ENCODE measurements at regions not wholly inside any gene's neighbourhood (a gene's known extent, or its start where the extent isn't known, plus 50 kb on each side); places are given as distances from the start of the nearest gene placed in this dataset.

DNA sequence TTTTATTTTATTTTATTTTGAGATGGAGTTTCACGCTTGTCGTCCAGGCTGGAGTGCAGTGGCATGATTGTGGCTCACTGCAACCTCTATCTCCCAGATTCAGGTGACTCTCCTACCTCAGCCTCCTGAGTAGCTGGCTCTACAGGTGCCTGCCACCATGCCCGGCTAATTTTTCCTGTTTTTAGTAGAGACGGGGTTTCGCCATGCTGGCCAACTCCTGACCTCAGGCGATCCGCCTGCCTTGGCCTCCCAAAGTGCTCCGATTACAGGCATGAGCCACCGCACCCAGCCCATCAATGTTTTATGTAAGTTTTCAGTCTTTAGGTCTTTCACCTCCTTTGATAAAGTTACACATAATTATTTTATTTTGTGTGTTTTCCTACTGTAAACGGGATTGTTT lies 154.6 kb downstream of the COPRS start:
- H3K4me3 ChIP-seq = no peak overlapping the region
- intact Hi-C loops (cut with DNase I) = no loop called here
- no peaks in the 10 kb centered on the region for H3K4me1 ChIP-seq
- WGBS, 3 donors = 59 to 73% (median 64%) methylated on average over 10 of the region's 10 CpGs
- TF ChIP-seq, protein P1, sequence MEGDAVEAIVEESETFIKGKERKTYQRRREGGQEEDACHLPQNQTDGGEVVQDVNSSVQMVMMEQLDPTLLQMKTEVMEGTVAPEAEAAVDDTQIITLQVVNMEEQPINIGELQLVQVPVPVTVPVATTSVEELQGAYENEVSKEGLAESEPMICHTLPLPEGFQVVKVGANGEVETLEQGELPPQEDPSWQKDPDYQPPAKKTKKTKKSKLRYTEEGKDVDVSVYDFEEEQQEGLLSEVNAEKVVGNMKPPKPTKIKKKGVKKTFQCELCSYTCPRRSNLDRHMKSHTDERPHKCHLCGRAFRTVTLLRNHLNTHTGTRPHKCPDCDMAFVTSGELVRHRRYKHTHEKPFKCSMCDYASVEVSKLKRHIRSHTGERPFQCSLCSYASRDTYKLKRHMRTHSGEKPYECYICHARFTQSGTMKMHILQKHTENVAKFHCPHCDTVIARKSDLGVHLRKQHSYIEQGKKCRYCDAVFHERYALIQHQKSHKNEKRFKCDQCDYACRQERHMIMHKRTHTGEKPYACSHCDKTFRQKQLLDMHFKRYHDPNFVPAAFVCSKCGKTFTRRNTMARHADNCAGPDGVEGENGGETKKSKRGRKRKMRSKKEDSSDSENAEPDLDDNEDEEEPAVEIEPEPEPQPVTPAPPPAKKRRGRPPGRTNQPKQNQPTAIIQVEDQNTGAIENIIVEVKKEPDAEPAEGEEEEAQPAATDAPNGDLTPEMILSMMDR (IDR thresholded peaks at IDR 0.05) = no peak
- no peaks in the 10 kb centered on the region for H3K9me3 ChIP-seq
- H3K36me3 ChIP-seq (ENCODE audit: insufficient read depth in 1 of 2, low read depth in 1 of 2) = no peaks in the 10 kb centered on the region
- no peak overlapping the region for H3K27ac ChIP-seq
- no peak for ATAC-seq
- no peaks in the 10 kb centered on the region for H3K27me3 ChIP-seq (ENCODE audit: insufficient read depth in 3 of 3, low read length in 2 of 3)
- no peak for DNase-seq

DNA sequence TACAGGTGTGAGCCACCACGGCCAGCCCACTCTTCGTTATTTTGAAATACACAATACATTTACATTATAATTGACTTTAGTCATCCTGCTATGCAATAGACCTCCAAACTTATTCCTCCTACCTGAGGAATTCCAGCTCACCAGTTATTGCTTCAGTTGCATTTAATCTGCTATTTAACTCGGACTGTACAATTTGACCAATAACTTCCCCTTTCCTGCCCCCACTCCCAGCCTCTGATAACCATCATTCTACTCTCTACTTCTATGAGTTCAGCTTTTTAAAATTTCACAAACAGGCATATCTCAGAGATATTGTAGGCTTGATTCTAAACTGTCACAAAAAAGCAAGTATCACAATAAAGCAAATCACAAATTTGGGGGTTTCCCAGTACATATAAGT lies 157.0 kb downstream of the COPRS start:
- no peaks in the 10 kb centered on the region for H3K36me3 ChIP-seq (ENCODE audit: insufficient read depth in 1 of 2, low read depth in 1 of 2)
- no peaks in the 10 kb centered on the region for H3K27me3 ChIP-seq (ENCODE audit: insufficient read depth in 3 of 3, low read length in 2 of 3)
- H3K4me3 ChIP-seq = no peak overlapping the region
- no peaks in the 10 kb centered on the region for H3K9me3 ChIP-seq
- H3K27ac ChIP-seq = no peak overlapping the region
- no peak for DNase-seq
- WGBS, 3 donors = 79 to 88% (median 82%) methylated on average over 3 of the region's 3 CpGs
- intact Hi-C loops (cut with DNase I) = no loop called here
- no peak for ATAC-seq
- no peaks in the 10 kb centered on the region for H3K4me1 ChIP-seq
- TF ChIP-seq, protein P1 (IDR thresholded peaks at IDR 0.05) = no peak

DNA sequence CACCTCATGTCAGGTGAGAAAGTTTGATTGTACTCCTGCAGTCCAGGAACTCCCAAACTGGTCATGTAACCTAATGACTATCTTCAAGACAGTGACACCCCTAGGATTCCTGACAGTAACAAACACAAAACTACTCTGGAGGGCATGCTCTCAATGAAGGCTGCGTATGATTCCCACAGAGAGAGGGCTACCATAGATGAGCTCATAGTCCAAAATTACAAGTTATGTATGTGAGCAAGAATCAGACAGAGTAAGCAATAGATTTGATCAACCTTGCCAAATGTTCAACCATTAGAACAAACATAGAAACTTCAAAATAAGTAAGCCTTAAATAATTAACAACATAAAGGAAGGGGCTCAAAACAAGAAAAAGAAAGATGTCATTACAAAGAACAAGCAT lies 158.1 kb downstream of the COPRS start:
- intact Hi-C loops (cut with DNase I) = no loop called here
- WGBS, 3 donors = 50 to 57% (median 55%) methylated on average over 1 of the region's 1 CpG

DNA sequence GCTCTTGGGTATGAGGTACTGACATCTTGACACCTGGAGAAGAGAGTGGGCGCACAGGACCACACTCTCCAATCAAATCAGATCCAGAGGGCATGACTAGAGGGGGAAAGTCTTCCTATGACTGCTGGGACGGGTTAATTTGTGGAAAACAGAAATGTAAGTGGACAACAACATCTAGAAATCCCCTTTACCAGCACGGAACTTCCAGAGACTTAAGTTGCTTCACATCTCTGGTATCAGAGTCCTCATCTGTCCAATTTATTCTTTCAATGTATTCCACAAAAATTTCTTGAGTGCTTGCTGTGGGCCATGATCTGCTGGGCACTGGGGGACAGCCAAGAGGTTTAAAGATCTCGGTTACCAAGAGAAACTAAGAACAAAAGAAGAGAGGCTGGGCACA lies 159.2 kb downstream of the COPRS start:
- H3K36me3 ChIP-seq (ENCODE audit: insufficient read depth in 1 of 2, low read depth in 1 of 2) = no peaks in the 10 kb centered on the region
- H3K4me1 ChIP-seq = peaks cover 6% of the 10 kb centered on the region
- intact Hi-C loops (cut with DNase I) = loop anchor here in 1 of 2 donors (10.0 kb wide), 1 partner anchor 145 kb away; no protein-coding TSS in a partner anchor
- no peaks in the 10 kb centered on the region for H3K9me3 ChIP-seq
- no peak for DNase-seq
- ATAC-seq = no peak
- H3K4me3 ChIP-seq = no peak overlapping the region
- H3K27ac ChIP-seq = no peak overlapping the region
- WGBS, 3 donors = 82 to 87% (median 85%) methylated on average over 4 of the region's 4 CpGs
- no peaks in the 10 kb centered on the region for H3K27me3 ChIP-seq (ENCODE audit: insufficient read depth in 3 of 3, low read length in 2 of 3)
- TF ChIP-seq, protein P1 (IDR thresholded peaks at IDR 0.05) = no peak

More for the DNA sequence above, 158.1 kb downstream of the COPRS start:
- no peak for DNase-seq
- H3K4me3 ChIP-seq = no peak overlapping the region
- H3K9me3 ChIP-seq = no peaks in the 10 kb centered on the region
- no peaks in the 10 kb centered on the region for H3K36me3 ChIP-seq (ENCODE audit: insufficient read depth in 1 of 2, low read depth in 1 of 2)
- H3K27me3 ChIP-seq (ENCODE audit: insufficient read depth in 3 of 3, low read length in 2 of 3) = no peaks in the 10 kb centered on the region
- no peak for ATAC-seq
- no peak overlapping the region for H3K27ac ChIP-seq
- H3K4me1 ChIP-seq = peaks cover 2% of the 10 kb centered on the region
- TF ChIP-seq, protein P1 (IDR thresholded peaks at IDR 0.05) = no peak

DNA sequence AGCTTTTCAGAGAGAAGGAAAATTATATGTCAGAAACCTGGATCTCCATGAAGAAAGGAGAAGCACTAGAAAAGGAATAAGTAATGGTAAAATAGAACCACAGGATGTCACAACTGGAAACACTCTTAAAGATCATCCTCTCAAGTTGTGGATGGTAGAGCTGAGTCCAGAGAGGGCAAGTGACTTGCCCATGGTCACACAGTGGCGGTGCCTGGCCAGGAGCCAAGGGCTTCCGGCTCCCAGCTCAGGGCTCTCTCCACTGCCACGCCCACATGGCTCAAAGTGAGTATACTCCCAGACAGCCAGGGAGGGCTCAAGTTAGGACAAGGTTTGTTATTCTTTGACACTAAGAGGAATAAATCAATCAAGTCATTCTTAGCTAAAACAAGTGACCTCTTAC lies 159.8 kb downstream of the COPRS start:
- Histone ChIP-seq H3K27me3 (ENCODE audit: insufficient read depth in 3 of 3, low read length in 2 of 3) (no peaks in the 10 kb centered on the region), H3K4me3 (no peak overlapping the region), H3K27ac (no peak overlapping the region), H3K36me3 (ENCODE audit: insufficient read depth in 1 of 2, low read depth in 1 of 2) (no peaks in the 10 kb centered on the region), H3K4me1 (peaks cover 6% of the 10 kb centered on the region), H3K9me3 (no peaks in the 10 kb centered on the region)
- intact Hi-C loops (cut with DNase I) = loop anchor here in 1 of 2 donors (10.0 kb wide), 1 partner anchor 146 kb away; no protein-coding TSS in a partner anchor
- ATAC-seq (no peak), DNase-seq (no peak)
- TF ChIP-seq, protein P1 (IDR thresholded peaks at IDR 0.05) = no peak
- WGBS, 3 donors = 49 to 60% (median 50%) methylated on average over 3 of the region's 3 CpGs

All from psoas muscle (tissue), 7 donors.